Upper lobe of left lung (tissue), 6 donors: ENCODE measurements at regions not wholly inside any gene's neighbourhood (a gene's known extent, or its start where the extent isn't known, plus 50 kb on each side); places are given as distances from the start of the nearest gene placed in this dataset.
A peak's percentile ranks its signal among the peaks of the same experiment; 100 is the strongest.

Source experiments
- ATAC-seq, 2 donors: fragments of 200-7000 bp; cut with Tn5 transposase; one replicate each; pipeline ENCODE4 v1.9.1; 2022; ENCODE audit warnings: mild to moderate bottlenecking in 2 of 2, moderate library complexity in 2 of 2; ENCODE audit not compliant: low FRiP score in 2 of 2
- DNase-seq, 2 donors: peaks; one replicate each; pipeline ENCODE4 v3.0.0-alpha.2; 2019 to 2020
- H3K27ac ChIP-seq, 4 donors: fragments of 200-600 bp; sonication (generic); one replicate each; pipeline ENCODE4 v1.5.1; 2016 to 2019
- H3K27me3 ChIP-seq, 4 donors: fragments of 200-600 bp; sonication (generic); one replicate each; pipeline ENCODE4 v1.5.1; 2017 to 2019
- H3K36me3 ChIP-seq, 4 donors: fragments of 200-600 bp; sonication (generic); one replicate each; pipeline ENCODE4 v1.5.1; 2016 to 2019
- H3K4me1 ChIP-seq, 4 donors: fragments of 200-600 bp; sonication (generic); one replicate each; pipeline ENCODE4 v1.5.1; 2018 to 2019
- H3K4me3 ChIP-seq, 4 donors: fragments of 200-600 bp; sonication (generic); one replicate each; pipeline ENCODE4 v1.5.1; 2017 to 2019; ENCODE audit warnings: mild to moderate bottlenecking in 2 of 4, moderate library complexity in 1 of 4
- H3K9me3 ChIP-seq, 4 donors: fragments of 200-600 bp; sonication (generic); one replicate each; pipeline ENCODE4 v1.5.1; 2018 to 2019
- CTCF ChIP-seq, 6 experiments: fragments of 450-650 bp in 4 of 6; fragments of 200-600 bp in 2 of 6; sonication (generic) in 2 of 6; IDR thresholded peaks; one replicate each; pipeline ENCODE4 v1.5.1; 2016 to 2019; ENCODE audit warnings: antibody characterized with exemption in 6 of 6
- EP300 ChIP-seq, 4 donors: sonication (generic); formaldehyde crosslinking; IDR thresholded peaks; one replicate each; pipeline ENCODE4 v1.5.1; 2017; ENCODE audit warnings: antibody characterized with exemption in 4 of 4, control low read depth in 2 of 4
- POLR2A ChIP-seq, 4 donors: fragments of 450-650 bp; IDR thresholded peaks; one replicate each; pipeline ENCODE4 v1.5.1; 2016 to 2017; ENCODE audit warnings: antibody characterized with exemption in 4 of 4, mild to moderate bottlenecking in 2 of 4
- POLR2AphosphoS5 ChIP-seq, 2 donors: sonication (generic); formaldehyde crosslinking; IDR thresholded peaks; one replicate each; pipeline ENCODE4 v1.5.1; 2017; ENCODE audit warnings: antibody characterized with exemption in 2 of 2
- WGBS, 2 donors: methylation state at CpG; one replicate each; pipeline ENCODE4 v1.1.5; 2017 to 2018; 5-methylcytosine and 5-hydroxymethylcytosine counted together
- donor health status: DM: no; HTN: no; CAD: no; lungs with moderate emphysema.
- donor health status: DM: no; HTN: yes; CAD: no; lungs with severe emphysema.

- Histone ChIP-seq H3K27ac (no peak overlapping the region), H3K36me3 (no peaks in the 10 kb centered on the region), H3K9me3 (peaks cover 0 to 1% (median under 1%) of the 10 kb centered on the region in 4 donors), H3K4me3 (no peak overlapping the region), H3K4me1 (no peaks in the 10 kb centered on the region), H3K27me3 (no peaks in the 10 kb centered on the region)
- 89 to 90% methylated on average over 8 of the region's 8 CpGs for WGBS, 2 donors
- ATAC-seq = no peak
- no peak for DNase-seq
- TF ChIP-seq POLR2A (IDR thresholded peaks at IDR 0.05) (no peak), EP300 (IDR thresholded peaks at IDR 0.05) (no peak), POLR2AphosphoS5 (IDR thresholded peaks at IDR 0.05) (no peak), CTCF (IDR thresholded peaks at IDR 0.05) (no peak)
Measured at GRCh38 chr13:97069050-97069815, 75.0 kb upstream of the OXGR1 start.

- no peaks in the 10 kb centered on the region for H3K4me1 ChIP-seq
- WGBS, 2 donors = 51 to 67% methylated on average over 2 of the region's 2 CpGs
- no peak for DNase-seq
Measured at GRCh38 chr13:97072297-97072696, 78.0 kb upstream of the OXGR1 start.

GRCh38 chr13:97074618-97075017, 80.3 kb upstream of the OXGR1 start:
- no peak overlapping the region for H3K27ac ChIP-seq
- H3K27me3 ChIP-seq = no peaks in the 10 kb centered on the region
- no peak for ATAC-seq
- H3K9me3 ChIP-seq = peaks cover 0 to 11% (median 10%) of the 10 kb centered on the region in 4 donors
- H3K4me1 ChIP-seq = no peaks in the 10 kb centered on the region
- no peak for TF ChIP-seq POLR2AphosphoS5 (IDR thresholded peaks at IDR 0.05)
- TF ChIP-seq POLR2A (IDR thresholded peaks at IDR 0.05) = no peak
- TF ChIP-seq EP300 (IDR thresholded peaks at IDR 0.05) = no peak
- no peak for TF ChIP-seq CTCF (IDR thresholded peaks at IDR 0.05)
- WGBS, 2 donors = 65 to 70% methylated on average over 1 of the region's 1 CpG
- DNase-seq = no peak
- no peak overlapping the region for H3K4me3 ChIP-seq
- no peaks in the 10 kb centered on the region for H3K36me3 ChIP-seq

More at GRCh38 chr13:97072297-97072696, 78.0 kb upstream of the OXGR1 start:
- Histone ChIP-seq H3K4me3 (no peak overlapping the region), H3K27me3 (no peaks in the 10 kb centered on the region), H3K9me3 (peaks cover 0 to 11% (median 10%) of the 10 kb centered on the region in 4 donors), H3K27ac (no peak overlapping the region), H3K36me3 (no peaks in the 10 kb centered on the region)
- no peak for ATAC-seq
- no peak for TF ChIP-seq POLR2AphosphoS5 (IDR thresholded peaks at IDR 0.05)
- TF ChIP-seq EP300 (IDR thresholded peaks at IDR 0.05) = no peak
- no peak for TF ChIP-seq POLR2A (IDR thresholded peaks at IDR 0.05)
- no peak for TF ChIP-seq CTCF (IDR thresholded peaks at IDR 0.05)

GRCh38 chr13:97076898-97077297, 82.6 kb upstream of the OXGR1 start:
- H3K27me3 ChIP-seq = no peaks in the 10 kb centered on the region
- H3K36me3 ChIP-seq = no peaks in the 10 kb centered on the region
- TF ChIP-seq CTCF (IDR thresholded peaks at IDR 0.05) (no peak), POLR2A (IDR thresholded peaks at IDR 0.05) (no peak), EP300 (IDR thresholded peaks at IDR 0.05) (no peak), POLR2AphosphoS5 (IDR thresholded peaks at IDR 0.05) (no peak)
- DNase-seq = peak in 1 of 2 donors; percentile 30
- peak overlapping the region in 2 of 4 donors; percentile 20 to 69 for H3K27ac ChIP-seq
- peak in 1 of 2 donors; percentile 79 for ATAC-seq
- H3K4me3 ChIP-seq = peak overlapping the region in 2 of 4 donors; percentile 7 to 25
- H3K9me3 ChIP-seq = peaks cover 0 to 11% (median 10%) of the 10 kb centered on the region in 4 donors
- H3K4me1 ChIP-seq = no peaks in the 10 kb centered on the region
- 49 to 61% methylated on average over 9 of the region's 9 CpGs for WGBS, 2 donors
